ENCODE measurements at regions not wholly inside any gene's neighbourhood (a gene's known extent, or its start where the extent isn't known, plus 50 kb on each side); places are given as distances from the start of the nearest gene placed in this dataset.

DNA sequence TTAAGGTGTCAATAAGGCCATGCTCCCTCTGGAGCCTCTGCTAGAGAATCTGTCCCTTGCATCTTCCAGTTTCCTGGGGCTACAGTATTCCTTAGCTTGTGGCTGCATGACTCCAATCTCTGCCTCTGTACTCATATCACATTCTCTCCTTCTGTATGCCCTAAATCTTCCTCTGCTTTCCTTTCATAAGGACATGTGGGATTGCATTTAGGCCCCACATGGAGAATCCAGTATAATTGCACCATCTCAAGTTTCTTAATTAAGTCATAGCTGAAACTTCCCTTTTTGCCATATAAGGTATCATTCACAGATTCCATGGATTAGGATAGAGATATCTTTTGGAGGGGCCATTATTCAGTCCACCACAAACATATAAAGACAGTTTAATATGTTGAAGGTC, 409.8 kb upstream of the TMCO5A start:
- TF ChIP-seq EZH2 (IDR thresholded peaks at IDR 0.05; ENCODE audit: borderline replicate concordance, low read length) = no peak
- TF ChIP-seq, protein P1, sequence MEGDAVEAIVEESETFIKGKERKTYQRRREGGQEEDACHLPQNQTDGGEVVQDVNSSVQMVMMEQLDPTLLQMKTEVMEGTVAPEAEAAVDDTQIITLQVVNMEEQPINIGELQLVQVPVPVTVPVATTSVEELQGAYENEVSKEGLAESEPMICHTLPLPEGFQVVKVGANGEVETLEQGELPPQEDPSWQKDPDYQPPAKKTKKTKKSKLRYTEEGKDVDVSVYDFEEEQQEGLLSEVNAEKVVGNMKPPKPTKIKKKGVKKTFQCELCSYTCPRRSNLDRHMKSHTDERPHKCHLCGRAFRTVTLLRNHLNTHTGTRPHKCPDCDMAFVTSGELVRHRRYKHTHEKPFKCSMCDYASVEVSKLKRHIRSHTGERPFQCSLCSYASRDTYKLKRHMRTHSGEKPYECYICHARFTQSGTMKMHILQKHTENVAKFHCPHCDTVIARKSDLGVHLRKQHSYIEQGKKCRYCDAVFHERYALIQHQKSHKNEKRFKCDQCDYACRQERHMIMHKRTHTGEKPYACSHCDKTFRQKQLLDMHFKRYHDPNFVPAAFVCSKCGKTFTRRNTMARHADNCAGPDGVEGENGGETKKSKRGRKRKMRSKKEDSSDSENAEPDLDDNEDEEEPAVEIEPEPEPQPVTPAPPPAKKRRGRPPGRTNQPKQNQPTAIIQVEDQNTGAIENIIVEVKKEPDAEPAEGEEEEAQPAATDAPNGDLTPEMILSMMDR (IDR thresholded peaks at IDR 0.05; ENCODE audit: low read length) = no peak
